Renal pelvis (tissue), 1 donor: ENCODE measurements at regions not wholly inside any gene's neighbourhood (a gene's known extent, or its start where the extent isn't known, plus 50 kb on each side); places are given as distances from the start of the nearest gene placed in this dataset.
"Not testable (repeated sequence)": the region's sequence is repeated elsewhere in the genome, so short reads cannot be mapped to it uniquely, and the experiment has no call there.

Experiments
- DNase-seq: peaks from one replicate; pipeline ENCODE4 v3.0.0-alpha.2; 2013

DNA sequence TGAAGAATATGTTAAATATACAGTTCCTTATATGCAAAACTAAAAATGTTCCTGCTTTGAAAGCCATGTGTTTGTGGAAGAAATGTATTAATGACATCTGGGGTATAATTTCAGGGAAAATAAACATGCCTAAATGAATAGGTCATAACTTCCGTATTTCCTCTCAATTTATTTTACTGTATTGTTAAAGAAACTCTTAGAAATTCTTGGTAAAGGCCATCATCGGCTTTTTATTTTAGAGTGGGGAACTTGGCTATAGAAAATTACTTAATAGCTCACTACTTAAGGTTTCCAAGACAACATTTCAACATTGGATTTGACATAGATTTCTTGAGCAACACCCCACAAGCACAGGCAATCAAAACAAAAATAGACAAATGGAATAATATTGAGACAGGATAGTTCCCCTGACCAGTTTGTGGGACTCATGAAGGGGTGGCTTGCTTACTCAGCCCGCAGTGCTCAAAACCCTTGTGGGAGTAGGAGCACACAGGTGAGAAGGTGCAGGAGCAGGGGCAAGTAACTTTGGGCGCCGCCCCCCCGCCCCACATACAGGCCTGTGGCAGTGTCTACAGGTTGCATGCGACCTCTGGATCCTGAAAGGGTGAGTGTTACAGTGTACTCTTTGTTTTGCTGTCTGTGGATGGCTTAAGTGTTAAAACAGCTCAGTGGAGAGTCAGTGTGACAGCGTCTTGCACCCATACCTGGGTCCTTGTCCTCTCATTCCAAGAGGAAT, 891.4 kb upstream of the C9orf72 start:
- DNase-seq = no peak

DNA sequence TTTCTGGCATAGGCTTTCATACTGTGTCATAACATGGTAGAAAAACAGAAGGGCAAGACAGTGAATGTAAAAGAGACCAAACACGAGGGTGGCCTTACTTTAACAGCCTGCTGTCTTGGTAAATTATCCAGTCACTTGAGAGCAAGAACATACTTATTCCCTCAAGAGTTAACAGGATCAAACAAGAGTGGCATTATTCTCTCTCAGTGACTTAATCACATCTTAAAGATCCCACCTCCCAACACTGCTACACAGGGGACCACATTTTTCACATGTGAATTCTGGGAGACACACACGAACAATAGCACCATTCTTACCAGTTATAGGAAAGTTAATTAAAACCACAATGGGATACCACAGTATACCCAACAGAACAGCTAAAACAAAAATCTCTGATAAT, 898.0 kb upstream of the C9orf72 start:
- no peak for DNase-seq

DNA sequence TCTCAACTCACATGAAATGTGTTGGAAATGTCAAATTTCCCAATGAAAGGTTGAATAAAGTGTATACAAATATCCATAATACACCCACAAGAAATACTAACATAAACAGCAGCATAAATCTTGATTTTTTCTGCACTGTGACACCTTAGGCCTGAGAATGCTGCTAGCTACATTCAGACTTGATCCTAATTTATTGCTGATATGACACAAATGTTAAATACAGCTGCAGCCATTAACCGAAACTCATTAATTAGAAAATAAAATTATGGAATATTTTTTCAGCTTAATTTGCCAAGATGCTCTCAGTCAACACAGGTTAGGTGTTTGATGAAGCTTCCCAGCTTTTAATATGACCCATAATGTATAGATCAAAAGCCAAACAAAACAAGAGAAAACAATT, 914.3 kb upstream of the C9orf72 start:
- DNase-seq = no peak

DNA sequence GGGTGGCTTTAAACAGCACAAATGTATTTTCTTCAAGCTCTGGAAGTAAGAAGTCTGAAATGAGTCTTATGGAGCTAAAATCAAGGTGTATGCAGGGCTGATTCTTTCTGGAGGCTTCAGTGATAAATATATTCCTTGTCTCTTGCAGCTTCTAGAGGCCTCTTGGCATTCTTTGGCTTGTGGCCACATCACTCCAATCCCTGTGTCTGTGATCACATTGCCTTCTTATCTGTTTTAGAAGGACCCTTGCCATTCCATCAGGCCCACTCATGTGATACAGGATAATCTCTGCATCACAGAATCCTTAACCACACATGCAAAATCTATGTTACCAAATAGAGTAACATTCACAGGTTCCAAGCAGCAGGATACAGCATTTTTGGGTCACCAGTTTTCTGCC, 917.8 kb upstream of the C9orf72 start:
- DNase-seq = no peak

DNA sequence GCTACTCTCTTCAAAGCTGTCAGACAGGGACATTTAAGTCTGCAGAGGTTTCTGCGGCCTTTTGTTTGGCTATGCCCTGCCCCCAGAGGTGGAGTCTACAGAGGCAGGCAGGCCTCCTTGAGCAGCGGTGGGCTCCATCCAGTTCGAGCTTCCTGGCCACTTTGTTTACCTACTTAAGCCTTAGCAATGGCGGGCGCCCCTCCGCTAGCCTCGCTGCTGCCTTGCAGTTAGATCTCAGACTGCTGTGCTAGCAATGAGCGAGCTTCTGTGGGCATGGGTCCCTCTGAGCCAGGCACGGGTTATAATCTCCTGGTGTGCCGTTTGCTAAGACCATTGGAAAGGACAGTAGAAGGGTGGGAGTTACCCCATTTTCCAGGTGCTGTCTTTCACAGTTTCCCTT, 924.9 kb upstream of the C9orf72 start:
- not testable (repeated sequence) for DNase-seq

DNA sequence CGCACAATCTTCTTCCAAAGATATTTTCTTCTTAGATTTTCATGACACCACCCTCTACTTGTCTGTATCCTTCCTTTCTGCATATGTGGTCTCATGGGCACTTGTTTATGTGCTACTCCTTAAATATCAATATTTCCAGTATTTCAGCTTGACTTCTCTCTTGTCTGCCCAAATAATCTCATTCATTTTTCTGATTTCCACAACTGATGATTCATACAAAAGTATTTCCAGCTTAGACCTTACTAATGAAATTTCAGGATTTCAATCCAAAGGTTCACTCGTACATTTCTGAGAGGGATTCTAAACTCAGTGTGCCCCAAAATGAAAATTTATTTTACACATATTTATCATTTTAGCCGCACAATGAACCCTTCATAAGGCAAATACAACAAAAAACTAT, 928.9 kb upstream of the C9orf72 start:
- DNase-seq = no peak

DNA sequence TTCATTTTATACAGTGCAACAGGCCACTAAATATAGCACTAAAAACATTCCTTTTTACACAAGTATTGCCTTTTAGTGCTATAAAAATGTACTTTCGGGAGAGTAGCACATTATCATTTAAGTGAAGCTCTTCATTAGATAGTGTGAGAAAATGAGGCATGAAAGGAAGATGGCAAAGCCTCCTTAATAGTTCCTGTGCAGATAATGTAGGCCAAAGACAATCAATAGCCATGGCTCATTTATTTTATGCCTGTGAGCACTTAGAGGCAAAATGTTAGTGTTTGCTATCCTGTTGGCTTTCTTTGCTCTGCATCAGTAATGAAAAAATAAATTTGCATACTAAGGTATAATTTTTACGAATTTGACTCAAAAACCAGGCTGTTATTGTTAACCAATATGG, 929.5 kb upstream of the C9orf72 start:
- no peak for DNase-seq

DNA sequence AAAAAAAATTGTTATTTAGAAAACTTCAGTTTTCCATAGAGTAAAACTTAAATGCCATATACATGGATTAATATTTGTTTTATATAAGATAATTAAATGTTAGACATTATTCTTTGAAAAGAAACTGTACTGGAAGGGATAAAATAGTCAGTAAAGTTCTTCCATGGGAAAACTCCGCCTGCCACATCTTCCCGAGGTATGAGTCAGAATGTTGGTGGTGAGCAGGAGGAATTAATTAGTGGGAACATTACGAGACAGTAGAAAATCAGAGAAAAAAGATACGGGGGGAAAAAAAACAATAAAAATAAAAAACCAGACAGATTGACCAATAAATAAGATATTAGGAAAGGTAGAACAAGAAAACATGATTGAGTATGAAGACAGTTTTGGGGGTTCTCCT, 930.3 kb upstream of the C9orf72 start:
- no peak for DNase-seq

DNA sequence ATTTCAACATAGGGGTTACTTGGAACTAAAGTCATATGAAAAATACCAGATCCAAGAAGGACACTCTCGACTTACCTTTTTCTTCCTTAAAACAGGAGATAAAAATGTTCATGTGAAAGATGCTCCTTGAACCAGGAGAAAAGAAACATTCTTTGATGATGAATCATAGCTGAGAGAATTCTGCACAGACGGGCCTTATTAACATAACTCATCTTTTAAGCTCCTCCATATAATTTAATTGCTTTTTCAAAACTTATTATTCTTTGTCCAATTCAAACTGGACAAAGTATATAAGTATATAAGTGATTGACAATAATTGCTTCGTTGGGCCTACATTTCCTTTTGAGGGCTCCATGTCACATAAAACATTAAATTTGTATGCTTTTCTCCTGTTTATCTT, 945.2 kb upstream of the C9orf72 start:
- no peak for DNase-seq

DNA sequence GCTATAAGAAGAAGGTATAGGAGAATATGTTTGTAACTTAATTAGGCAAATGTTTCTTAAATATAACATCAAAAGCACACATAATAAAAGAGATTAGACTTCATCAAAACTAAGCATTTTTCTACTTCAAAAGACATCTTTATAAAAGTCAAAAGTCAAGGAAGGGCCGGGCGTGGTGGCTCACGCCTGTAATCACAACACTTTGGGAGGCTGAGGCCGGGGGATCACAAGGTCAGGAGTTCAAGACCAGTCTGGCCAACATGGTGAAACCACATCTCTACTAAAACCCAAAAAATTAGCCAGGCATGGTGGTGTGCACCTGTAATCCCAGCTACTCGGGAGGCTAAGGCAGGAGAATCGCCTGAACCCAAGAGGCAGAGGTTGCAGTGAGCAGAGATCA, 951.0 kb upstream of the C9orf72 start:
- DNase-seq = not testable (repeated sequence)

DNA sequence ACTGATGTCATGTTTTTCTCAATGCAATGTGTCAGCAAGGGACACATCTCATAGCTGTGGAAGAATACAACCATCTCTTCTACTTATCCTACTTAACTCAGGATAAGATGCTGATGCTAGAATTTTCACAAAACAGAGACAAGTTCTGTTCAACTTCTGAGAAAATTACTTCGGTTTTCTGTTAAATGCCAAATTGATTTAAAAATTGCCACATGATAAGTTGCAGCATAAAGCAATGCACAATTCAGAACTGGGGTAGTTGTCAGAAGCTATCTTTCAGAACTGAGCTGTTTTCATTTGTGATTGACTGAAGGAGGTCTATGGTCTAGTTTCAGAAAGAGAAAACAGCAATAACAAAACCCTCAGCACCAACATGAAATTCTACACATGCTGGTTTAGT, 954.8 kb upstream of the C9orf72 start:
- no peak for DNase-seq

DNA sequence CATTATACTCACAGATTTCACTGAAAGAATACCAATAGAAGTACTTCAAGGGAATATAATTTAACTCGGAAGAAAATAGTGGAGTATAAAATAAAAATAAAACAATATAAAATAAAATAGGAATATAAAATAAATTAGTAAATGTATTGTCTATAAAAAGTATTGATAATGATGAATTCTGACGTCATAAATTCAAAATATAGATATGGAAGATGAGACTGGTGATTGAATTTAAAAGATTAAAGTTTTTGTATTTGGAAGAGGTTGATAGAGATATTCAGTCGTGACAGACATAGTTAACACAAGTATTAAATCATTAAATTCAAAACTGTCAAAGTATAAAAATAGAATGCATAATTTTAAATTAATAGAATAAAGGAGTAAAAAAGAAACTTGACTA, 964.9 kb upstream of the C9orf72 start:
- no peak for DNase-seq

DNA sequence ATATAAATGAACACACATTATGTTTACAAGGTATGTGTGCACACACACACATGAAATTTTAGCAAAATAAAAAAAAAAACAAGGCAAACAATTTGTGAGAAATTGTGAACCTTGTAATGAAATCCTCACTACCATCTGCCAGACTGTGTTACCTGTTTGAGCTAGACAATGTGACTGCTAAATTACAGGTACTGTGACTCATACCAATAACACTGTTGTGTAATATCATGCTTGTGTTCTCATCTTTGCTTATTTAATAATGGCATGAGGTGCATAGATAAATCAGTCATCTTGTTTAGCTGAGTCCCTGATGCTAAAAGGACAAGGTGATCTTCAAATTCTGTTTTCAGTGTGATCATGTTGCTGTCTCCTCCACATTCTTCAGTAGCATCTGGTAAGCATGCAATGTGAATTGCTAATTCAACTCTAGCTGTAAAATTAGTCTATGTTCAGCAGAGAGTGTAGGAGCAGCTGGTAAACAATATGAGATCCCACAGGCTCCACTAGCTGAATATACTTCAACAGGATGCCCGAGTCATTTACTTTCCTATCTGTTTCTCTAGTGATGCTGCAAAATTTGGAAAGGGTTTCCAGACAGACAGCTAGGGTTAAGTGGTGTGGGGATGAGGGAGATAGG, 966.3 kb upstream of the C9orf72 start:
- no peak for DNase-seq

DNA sequence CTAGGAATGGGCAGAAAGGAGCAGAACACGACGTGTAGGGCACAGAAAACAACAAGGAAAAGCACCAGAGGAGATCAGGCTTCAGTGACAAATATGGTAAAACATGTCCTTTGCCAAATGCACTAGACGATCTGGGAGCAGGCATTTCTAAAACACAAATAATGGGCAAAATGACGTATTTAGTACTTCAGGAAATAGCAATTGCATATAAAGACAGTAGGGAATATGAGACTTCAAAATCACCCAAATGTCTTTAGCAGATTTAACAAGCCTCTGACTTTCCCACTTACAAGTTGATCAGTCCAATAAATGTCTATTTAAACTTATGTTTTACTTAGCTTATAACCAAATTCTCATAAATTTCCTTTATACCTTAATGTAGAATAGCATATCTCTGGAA, 969.6 kb upstream of the C9orf72 start:
- DNase-seq = no peak

DNA sequence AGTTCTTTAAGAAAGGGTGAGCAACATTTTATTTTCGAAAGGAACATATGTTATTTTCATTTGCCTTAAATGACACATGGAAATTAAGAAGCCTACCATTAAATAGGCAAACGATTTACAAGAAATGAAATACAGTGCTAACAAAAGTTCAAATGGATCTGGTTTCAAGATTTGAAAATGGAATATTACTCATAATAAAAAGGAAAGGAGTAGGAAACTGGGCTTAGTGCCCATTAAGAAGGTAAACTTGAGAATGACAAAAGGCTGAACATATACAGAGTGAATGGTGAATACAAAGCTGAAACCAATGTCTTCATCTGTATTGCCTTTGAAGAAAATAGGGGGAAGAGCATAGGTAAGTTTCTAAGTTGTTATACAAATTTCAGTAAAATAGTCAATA, 974.2 kb upstream of the C9orf72 start:
- no peak for DNase-seq

DNA sequence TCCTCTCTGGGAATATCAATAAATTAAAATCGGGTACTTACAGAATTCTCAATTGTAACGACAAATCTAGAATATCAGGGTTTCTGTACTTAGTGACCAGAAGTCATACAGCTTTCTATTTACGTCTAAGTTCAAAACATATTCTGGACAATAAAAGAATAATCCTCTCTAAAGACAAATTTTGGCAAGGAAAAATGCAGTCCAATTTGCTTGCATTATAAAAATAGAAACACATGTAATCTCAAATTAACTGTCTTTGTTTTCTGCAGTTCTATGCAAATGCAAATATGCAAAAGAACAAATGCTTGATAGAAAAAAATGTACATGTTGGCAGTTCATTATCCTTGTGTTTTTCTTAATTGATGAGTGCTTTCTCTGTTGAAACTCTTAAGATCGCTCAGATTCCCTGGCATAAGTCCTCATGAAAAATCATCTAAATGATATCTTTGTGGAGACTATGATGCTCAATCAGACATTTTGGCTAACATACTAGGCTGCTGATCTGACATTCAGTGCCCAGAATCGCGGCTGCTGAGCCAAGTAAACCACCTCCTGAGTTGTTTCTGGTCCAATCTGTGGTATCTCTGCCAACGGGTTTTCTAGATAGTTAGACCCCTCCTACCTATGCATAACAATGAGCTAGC, 990.1 kb upstream of the C9orf72 start:
- DNase-seq = no peak

DNA sequence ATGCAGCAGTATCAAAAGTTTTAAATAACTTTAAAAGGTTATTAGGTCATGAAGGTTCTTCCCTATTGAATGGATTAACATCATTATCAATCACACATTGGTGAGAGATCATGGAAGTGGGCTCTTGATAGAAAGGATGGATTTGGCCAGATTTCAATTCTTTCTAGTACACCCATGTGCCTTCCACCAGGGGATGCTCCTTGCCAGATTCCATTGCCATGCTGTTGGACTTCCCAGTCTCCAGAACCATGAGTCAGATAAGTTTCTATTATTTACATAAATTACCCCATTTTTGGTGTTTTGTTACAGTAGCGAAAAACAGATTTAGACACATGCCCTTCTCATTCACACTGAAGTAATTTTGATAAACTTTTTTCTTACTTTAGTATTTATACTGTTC, 1010.6 kb upstream of the C9orf72 start:
- DNase-seq = no peak

DNA sequence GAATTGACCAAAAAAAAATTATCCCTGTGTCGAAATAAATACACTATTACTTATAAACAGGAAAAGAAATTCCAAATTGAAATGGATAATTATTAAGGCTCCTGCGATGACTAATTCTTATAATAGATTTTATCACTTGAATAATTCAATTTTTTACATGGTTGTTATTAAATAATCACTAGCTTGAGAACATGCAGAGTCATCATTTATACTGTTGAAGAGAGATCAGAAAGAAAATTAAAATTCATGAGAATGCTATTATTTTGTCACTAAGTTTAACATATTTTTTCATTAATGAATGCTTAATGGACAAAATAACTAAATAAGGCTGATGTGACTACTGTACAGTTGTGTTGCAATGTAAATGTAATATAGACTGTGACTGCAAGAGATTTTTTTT, 1011.3 kb upstream of the C9orf72 start:
- no peak for DNase-seq

DNA sequence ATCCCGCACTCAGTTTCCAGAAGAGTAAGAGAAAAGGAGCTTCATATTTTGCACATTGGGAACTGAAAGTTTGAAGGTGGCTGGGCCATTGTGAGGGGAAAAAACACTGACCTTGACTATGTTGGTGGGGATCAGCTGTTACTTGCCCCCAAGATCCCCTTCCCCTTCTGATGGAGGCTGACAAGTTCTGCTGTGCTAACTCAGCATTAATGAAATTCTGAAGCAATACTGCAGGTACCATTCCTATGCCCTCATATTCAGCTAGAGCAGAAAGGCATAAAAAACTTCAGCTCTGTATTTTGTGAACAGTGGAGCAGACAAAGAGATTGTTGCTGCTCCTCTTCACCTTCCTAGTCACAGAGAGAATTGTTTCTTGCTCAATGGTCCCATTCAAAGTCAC, 1013.8 kb upstream of the C9orf72 start:
- no peak for DNase-seq

DNA sequence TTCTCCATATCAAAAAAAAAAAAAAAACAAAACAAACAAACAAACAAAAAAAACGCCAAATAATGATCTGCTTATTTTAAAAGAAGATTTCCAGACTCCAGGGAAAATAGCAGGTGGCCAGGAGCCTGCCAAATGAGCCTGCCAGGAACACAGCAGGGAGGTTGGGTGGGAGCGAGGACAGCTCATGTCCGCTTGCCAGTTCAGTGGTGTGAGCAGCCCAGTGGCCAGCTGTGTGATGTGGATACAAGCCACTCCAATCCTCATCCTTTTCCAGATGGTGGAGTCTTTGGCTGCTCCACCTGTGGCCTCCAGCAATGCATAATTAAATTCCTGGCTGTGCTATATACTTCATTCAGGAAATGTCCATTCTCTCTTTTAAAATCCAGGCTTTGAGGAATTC, 1025.1 kb upstream of the C9orf72 start:
- DNase-seq = no peak

DNA sequence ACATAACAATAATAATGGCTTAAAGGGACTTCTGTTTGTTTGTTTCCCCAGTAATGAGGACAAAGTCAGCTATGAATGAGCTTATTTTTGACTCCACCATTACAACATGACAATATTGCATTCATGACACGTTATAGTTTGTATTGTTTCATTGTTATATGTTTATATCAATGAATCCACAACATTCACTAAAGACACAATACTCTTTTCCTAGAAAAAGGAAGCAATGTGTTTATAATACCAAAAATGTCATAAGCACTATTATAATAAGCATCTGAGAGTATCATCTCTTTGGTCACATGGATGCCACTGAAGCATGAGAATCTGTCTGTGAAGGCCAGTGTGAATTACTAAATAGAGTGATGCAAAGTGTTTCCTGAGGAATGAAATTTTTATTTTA, 1026.9 kb upstream of the C9orf72 start:
- DNase-seq = no peak

DNA sequence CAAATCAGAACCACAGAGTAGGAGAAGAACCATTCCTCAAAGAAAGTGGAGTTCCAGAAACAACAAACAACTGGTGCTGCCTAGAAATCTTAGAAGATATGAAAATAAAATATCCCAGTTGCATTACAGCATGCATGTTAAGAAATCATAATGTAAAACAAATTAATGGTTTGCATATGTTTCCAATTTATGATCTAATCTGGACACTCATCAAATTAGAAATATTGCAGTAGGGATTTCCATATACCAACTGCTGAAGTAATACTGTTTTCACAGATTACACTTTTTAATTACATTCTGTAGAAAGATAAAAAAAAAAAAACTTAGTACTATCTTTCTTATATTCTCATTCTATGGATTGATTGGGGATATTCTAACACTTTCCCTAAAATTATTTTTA, 1034.6 kb upstream of the C9orf72 start:
- DNase-seq = no peak

DNA sequence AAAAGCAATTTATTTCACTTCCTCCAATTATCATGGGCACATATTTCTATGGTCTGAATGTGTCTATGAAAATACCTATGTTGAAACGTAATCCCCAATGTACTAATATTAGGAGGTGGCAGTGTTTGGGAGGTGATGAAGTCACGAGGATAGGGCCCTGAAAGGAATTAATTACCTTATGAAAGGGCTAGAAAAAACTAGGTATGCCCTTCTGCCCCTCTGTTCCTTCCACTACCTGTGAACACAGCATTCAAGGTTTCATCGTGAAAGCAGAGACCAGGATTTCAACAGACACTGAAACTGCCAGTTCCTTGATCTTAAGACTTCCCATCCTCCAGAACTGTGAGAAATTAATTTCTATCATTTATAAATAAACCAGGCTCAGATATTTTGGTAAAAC, 1037.1 kb upstream of the C9orf72 start:
- no peak for DNase-seq

DNA sequence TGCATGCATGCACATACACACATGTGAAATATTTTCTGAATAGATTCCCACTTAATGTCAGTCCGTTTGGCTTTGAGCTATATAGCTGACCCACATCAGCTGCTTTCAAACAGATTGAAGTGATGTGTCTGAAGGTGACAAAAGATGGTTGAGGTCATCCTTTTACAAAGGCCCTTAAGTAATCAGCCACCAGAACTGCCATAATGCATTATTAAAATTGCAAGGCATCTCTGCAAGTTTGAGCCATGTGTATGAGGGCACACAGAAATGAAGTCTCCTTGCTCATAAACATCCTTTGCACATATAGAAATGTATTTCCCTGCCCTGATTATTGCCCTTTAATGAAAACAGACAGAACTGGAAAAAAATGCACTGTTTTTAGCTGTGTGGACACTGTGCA, 1043.0 kb upstream of the C9orf72 start:
- DNase-seq = no peak
